Esophagus muscularis mucosa (tissue), 4 donors: ENCODE measurements at regions not wholly inside any gene's neighbourhood (a gene's known extent, or its start where the extent isn't known, plus 50 kb on each side); places are given as distances from the start of the nearest gene placed in this dataset.

Experiments used
- DNase-seq: peaks from one replicate; pipeline ENCODE4 v3.0.0-alpha.2; 2017; ENCODE audit errors: extremely low spot score
- H3K27ac ChIP-seq, 4 donors: fragments of 200-600 bp; sonication (generic); replicated peaks in 1 of 4; 1 replicate in 3 of 4; 2 replicates in 1 of 4; pipeline ENCODE4 v1.5.1; 2016 to 2019; ENCODE audit warnings: mild to moderate bottlenecking in 1 of 4
- H3K27me3 ChIP-seq, 4 donors: fragments of 200-600 bp; sonication (generic); one replicate each; pipeline versions ENCODE4 v1.5.1 to v1.6.0; 2016 to 2019
- H3K36me3 ChIP-seq, 4 donors: fragments of 200-600 bp; sonication (generic); one replicate each; pipeline ENCODE4 v1.5.1; 2016 to 2019
- H3K4me1 ChIP-seq, 4 donors: fragments of 200-600 bp; sonication (generic); one replicate each; pipeline ENCODE4 v1.5.1; 2016 to 2019
- H3K4me3 ChIP-seq, 4 donors: fragments of 200-600 bp; sonication (generic); 1 replicate in 2 of 4; 2 replicates in 2 of 4; pipeline ENCODE4 v1.5.1; 2016 to 2019; ENCODE audit warnings: mild to moderate bottlenecking in 4 of 4, moderate library complexity in 1 of 4
- H3K9me3 ChIP-seq, 4 donors: fragments of 200-600 bp; sonication (generic); 1 replicate in 3 of 4; 2 replicates in 1 of 4; pipeline ENCODE4 v1.5.1; 2016 to 2019
- EP300 ChIP-seq: sonication (generic); formaldehyde crosslinking; IDR thresholded peaks from one replicate; pipeline ENCODE4 v1.6.1; 2017; ENCODE audit warnings: antibody characterized with exemption
- POLR2A ChIP-seq: fragments of 450-650 bp; IDR thresholded peaks from one replicate; pipeline ENCODE4 v1.6.1; 2017; ENCODE audit warnings: antibody characterized with exemption, moderate library complexity, mild to moderate bottlenecking, low read depth
- POLR2AphosphoS5 ChIP-seq, 2 donors: sonication (generic); formaldehyde crosslinking; IDR thresholded peaks; one replicate each; pipeline ENCODE4 v1.6.1; 2017; ENCODE audit warnings: antibody characterized with exemption in 2 of 2
- WGBS: methylation state at CpG from one replicate; pipeline ENCODE4 v1.1.5; 2018; 5-methylcytosine and 5-hydroxymethylcytosine counted together
- intact Hi-C: fragments of 100-400 bp; cut with DNase I; formaldehyde crosslinking; loops from one replicate; pipeline ENCODE4 v1.15.1; 2023
- TF ChIP-seq, protein P1 (sequence below), 3 experiments: fragments of 200-600 bp in 2 of 3; fragments of 450-650 bp in 1 of 3; sonication (generic) in 2 of 3; IDR thresholded peaks; one replicate each; pipeline ENCODE4 v1.5.1; 2017 to 2019; ENCODE audit warnings: antibody characterized with exemption in 3 of 3, mild to moderate bottlenecking in 2 of 3, moderate library complexity in 1 of 3

DNA sequence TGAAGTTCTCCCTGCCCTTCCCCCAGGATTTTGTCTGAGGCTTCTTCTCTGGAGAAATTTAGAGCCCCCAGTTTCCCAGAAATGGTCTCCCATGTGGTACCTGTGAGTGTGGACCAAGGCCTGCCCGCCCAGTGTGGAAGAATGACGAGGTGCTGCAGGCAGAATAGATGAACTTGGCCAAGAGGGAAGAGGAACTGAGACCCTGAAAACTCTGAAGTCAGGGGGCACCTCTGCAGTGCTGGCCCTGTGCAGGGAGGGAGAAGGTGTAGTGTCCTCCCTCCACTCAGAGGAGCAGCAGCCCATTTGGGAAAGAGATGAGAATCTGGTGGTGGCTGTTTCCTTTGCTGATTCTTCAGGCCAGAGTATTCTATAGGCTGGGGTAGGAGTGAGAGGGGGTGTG lies 115.2 kb upstream of the PCGF5 start:
- H3K4me3 ChIP-seq = no peak overlapping the region
- no peak for TF ChIP-seq POLR2A
- TF ChIP-seq, protein P1, sequence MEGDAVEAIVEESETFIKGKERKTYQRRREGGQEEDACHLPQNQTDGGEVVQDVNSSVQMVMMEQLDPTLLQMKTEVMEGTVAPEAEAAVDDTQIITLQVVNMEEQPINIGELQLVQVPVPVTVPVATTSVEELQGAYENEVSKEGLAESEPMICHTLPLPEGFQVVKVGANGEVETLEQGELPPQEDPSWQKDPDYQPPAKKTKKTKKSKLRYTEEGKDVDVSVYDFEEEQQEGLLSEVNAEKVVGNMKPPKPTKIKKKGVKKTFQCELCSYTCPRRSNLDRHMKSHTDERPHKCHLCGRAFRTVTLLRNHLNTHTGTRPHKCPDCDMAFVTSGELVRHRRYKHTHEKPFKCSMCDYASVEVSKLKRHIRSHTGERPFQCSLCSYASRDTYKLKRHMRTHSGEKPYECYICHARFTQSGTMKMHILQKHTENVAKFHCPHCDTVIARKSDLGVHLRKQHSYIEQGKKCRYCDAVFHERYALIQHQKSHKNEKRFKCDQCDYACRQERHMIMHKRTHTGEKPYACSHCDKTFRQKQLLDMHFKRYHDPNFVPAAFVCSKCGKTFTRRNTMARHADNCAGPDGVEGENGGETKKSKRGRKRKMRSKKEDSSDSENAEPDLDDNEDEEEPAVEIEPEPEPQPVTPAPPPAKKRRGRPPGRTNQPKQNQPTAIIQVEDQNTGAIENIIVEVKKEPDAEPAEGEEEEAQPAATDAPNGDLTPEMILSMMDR (IDR thresholded peaks at IDR 0.05) = no peak
- TF ChIP-seq POLR2AphosphoS5 (IDR thresholded peaks at IDR 0.05) = no peak
- no peak for TF ChIP-seq EP300
- H3K36me3 ChIP-seq = no peaks in the 10 kb centered on the region
- no peak overlapping the region for H3K27ac ChIP-seq
- intact Hi-C loops = no loop called here
- 83% methylated on average over 2 of the region's 2 CpGs for WGBS
- H3K9me3 ChIP-seq = peaks cover 0 to 5% (median 0%) of the 10 kb centered on the region in 4 donors
- H3K27me3 ChIP-seq = no peaks in the 10 kb centered on the region
- no peak for DNase-seq
- H3K4me1 ChIP-seq = peaks cover 0 to 4% (median 0%) of the 10 kb centered on the region in 4 donors

DNA sequence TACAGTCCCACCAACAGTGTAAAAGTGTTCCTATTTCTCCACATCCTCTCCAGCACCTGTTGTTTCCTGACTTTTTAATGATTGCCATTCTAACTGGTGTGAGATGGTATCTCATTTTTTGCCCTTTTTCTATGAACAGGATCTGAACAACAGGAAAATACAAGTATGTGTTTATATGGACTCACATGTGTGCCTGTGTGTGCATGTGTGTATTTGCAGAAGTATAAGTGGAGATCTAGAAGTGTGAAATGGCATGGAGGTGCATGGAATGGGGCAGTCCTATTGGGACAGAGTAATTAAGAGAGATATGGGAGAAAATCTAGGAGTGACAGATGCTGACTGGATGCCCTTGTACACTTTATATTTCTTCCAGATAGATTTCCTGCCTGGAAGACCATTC lies 111.6 kb upstream of the PCGF5 start:
- H3K9me3 ChIP-seq = peaks cover 0 to 5% (median 0%) of the 10 kb centered on the region in 4 donors
- no peak overlapping the region for H3K4me3 ChIP-seq
- DNase-seq = no peak
- no peaks in the 10 kb centered on the region for H3K36me3 ChIP-seq
- no peak overlapping the region for H3K27ac ChIP-seq
- H3K27me3 ChIP-seq = no peaks in the 10 kb centered on the region
- TF ChIP-seq EP300 (no peak), POLR2A (no peak), POLR2AphosphoS5 (IDR thresholded peaks at IDR 0.05) (no peak)
- TF ChIP-seq, protein P1 (IDR thresholded peaks at IDR 0.05) = no peak
- H3K4me1 ChIP-seq = peaks cover 0 to 4% (median 0%) of the 10 kb centered on the region in 4 donors
- intact Hi-C loops = no loop called here

DNA sequence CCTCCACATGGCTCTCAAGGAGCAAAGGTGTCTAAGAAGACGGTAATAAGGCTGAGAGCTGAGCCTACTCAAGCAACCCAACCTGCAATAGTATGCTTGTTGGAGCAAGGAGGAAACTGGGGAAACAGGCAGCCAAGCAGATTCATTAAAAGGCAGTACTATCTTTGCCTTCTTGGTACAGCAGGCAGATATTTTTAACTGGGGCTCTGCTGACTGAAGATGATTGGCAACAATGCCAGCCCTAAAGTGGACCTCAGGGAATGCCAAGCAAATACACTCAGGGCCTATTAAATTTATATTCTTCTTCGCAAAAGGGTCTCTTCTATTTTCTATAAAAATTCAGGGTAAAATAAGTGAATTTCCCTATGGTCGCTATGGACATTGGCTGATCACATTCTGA lies 109.4 kb upstream of the PCGF5 start:
- Histone ChIP-seq H3K4me3 (no peak overlapping the region), H3K9me3 (peaks cover 0 to 5% (median 0%) of the 10 kb centered on the region in 4 donors), H3K4me1 (no peaks in the 10 kb centered on the region), H3K36me3 (no peaks in the 10 kb centered on the region), H3K27ac (no peak overlapping the region), H3K27me3 (no peaks in the 10 kb centered on the region)
- 88% methylated on average over 3 of the region's 3 CpGs for WGBS
- DNase-seq = no peak
- intact Hi-C loops = no loop called here
- no peak for TF ChIP-seq POLR2AphosphoS5 (IDR thresholded peaks at IDR 0.05)
- TF ChIP-seq, protein P1 (IDR thresholded peaks at IDR 0.05) = no peak
- no peak for TF ChIP-seq POLR2A
- no peak for TF ChIP-seq EP300

DNA sequence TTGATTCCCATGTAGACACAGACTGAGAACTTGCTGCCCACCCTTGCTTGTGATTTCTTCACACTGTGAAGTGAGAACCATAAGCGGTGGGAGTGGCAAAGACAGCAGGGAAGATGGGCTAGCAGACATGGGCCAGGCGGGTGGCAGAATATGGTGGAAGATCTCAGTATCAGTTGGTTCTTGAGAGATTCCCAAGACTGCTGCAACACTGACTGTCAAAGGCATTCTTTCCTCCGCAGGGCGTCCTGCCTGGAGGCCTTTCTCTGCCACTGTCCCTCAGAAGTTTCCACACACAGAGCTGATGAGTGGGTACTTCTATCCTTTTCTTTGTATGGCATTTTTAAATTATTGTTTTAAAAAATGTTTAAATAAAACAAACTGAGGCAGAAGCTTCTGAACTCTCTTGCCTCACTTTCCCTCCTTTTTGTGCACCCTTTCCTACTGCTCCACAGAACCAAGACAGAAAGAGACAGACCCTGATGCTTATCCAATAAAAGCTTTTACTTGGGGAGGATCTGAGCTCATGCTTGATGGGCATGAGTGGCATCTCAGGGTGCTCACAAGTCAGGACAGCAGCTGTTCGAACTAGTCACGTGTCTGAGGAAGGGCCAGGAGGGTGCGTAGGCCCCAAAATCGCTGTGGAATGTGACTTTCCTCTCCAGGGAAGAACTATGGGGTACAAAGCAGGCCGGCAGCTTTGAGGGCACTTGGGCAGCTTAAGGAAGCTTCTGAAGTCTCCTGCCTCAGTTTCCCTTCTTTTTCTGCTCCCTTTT lies 104.7 kb upstream of the PCGF5 start:
- peak; percentile 87 for DNase-seq
- no peaks in the 10 kb centered on the region for H3K4me1 ChIP-seq
- H3K27ac ChIP-seq = no peak overlapping the region
- no peaks in the 10 kb centered on the region for H3K27me3 ChIP-seq
- H3K9me3 ChIP-seq = no peaks in the 10 kb centered on the region
- no peak for TF ChIP-seq EP300
- TF ChIP-seq, protein P1 (IDR thresholded peaks at IDR 0.05) = no peak
- no peak for TF ChIP-seq POLR2A
- TF ChIP-seq POLR2AphosphoS5 (IDR thresholded peaks at IDR 0.05) = no peak
- WGBS = 93% methylated on average over 7 of the region's 9 CpGs
- no peaks in the 10 kb centered on the region for H3K36me3 ChIP-seq
- H3K4me3 ChIP-seq = no peak overlapping the region
- intact Hi-C loops = no loop called here

DNA sequence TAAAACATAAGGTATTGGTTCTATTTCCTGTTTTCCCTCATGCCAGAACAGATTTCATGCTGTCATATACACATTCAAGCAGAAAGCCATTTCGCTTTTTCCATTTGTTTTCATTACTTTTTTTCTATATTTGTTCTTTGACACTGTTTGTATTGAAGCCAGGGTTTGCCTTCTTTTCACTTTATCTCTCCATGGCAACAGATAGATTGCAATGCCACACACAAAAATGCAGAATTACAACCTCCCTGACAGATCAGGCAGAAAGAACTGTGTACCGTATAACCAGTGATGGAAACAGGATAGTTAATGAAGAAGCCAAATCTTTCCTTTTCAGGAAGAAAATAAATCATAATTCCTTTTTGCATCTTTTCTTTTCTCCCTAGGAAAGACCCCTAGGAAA lies 103.0 kb upstream of the PCGF5 start:
- Histone ChIP-seq H3K27ac (no peak overlapping the region), H3K4me3 (no peak overlapping the region), H3K36me3 (no peaks in the 10 kb centered on the region), H3K4me1 (no peaks in the 10 kb centered on the region), H3K9me3 (no peaks in the 10 kb centered on the region), H3K27me3 (no peaks in the 10 kb centered on the region)
- WGBS = 74% methylated on average over 2 of the region's 2 CpGs
- intact Hi-C loops = no loop called here
- TF ChIP-seq POLR2A (no peak), POLR2AphosphoS5 (IDR thresholded peaks at IDR 0.05) (no peak), EP300 (no peak)
- TF ChIP-seq, protein P1 (IDR thresholded peaks at IDR 0.05) = no peak
- DNase-seq = no peak
